GM19351 (cell line): ENCODE measurements at regions not wholly inside any gene's neighbourhood (a gene's known extent, or its start where the extent isn't known, plus 50 kb on each side); places are given as distances from the start of the nearest gene placed in this dataset.
"Not testable (repeated sequence)": the region's sequence is repeated elsewhere in the genome, so short reads cannot be mapped to it uniquely, and the experiment has no call there.

Experiments used
- ATAC-seq: cut with Tn5 transposase; IDR thresholded peaks from one replicate; pipeline ENCODE4 v1.9.1; 2021; ENCODE audit warnings: mild to moderate bottlenecking, moderate library complexity; ENCODE audit not compliant: unreplicated experiment

GRCh38 chr1:232322162-232322734 lies 307.7 kb downstream of the SIPA1L2 start:
- no peak for ATAC-seq

DNA sequence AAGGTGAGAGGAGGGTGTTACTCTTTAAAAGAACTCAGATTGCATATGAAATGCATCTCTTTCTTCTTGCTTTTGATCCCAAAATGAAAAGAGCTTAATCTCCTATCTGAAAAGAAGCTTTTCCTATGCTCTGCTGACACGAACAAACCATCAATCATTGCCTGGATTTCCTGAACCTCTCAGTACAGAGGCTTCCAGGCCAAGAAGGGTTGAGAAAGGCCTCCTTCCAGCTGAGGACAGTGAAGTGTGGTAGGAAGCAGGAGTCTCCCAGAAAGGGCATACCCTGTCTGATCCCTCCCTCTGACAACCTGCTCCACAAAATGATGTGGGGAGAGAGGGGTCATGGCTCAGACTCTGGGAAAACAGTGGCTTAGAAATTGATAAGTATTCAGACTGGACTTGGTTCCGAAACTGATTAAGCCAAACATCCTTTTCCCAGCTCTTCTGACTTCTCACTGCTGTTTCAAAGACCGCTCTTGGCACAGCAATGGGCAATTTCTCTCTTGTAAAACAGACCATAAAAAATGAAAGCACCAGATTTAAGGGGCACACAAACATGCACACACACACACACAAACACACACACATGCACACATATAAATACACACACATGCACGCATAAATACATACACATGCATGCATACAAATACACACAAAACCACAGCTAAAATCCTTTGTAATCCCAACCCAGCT lies 310.3 kb downstream of the SIPA1L2 start:
- no peak for ATAC-seq

GRCh38 chr1:232319072-232319471 lies 310.9 kb downstream of the SIPA1L2 start:
- no peak for ATAC-seq

DNA sequence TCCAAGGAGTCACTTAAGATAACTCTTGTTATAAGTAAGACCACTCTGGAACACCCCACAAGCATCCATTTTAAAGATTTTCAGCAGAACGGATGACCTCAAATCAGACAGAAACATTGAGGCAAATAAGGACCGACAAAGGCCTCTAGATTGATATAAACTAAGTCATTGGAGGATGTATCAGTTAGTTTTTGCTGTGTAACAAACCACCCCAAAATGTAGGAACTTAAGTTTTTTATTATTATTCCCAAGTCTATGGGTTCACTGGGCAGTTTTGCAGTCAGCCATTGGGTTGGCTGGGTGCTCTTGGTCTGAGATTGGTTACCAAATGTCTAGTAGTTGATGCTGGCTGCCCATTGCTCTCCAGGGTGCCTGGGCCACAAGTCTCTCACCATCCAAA lies 311.8 kb downstream of the SIPA1L2 start:
- no peak for ATAC-seq

GRCh38 chr1:232317350-232317749 lies 312.6 kb downstream of the SIPA1L2 start:
- ATAC-seq: no peak

- ATAC-seq: no peak
Observed at GRCh38 chr1:232316864-232317263, 313.1 kb downstream of the SIPA1L2 start.

- ATAC-seq: not testable (repeated sequence)
Observed at GRCh38 chr1:232313876-232314275, 316.1 kb downstream of the SIPA1L2 start.

- no peak for ATAC-seq
Observed at GRCh38 chr1:232310541-232310940, 319.4 kb downstream of the SIPA1L2 start.

GRCh38 chr1:232308616-232309015 lies 321.3 kb downstream of the SIPA1L2 start:
- no peak for ATAC-seq

GRCh38 chr1:232307296-232308017 lies 322.5 kb downstream of the SIPA1L2 start:
- no peak for ATAC-seq

GRCh38 chr1:232306269-232306961 lies 323.5 kb downstream of the SIPA1L2 start:
- ATAC-seq: no peak

DNA sequence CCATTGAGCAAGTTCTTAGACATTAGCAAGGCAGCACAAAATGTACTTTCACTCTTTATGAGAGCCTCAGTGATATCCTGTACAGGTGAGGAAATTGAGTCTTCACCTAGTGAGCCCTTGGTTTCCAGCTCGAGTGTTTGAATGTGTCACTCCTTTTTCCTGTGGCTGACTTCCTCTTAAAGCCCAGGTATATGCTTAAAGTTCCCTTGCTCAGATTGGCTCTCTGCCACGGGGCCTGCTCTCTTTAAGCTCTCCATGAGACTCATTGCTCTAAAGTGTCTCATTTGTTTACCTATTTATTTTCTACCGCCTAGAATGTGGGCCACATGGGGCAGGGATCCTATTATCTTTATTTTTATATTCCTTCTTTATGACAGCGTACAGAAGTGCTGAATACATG lies 324.9 kb downstream of the SIPA1L2 start:
- no peak for ATAC-seq

- no peak for ATAC-seq
Observed at GRCh38 chr1:232303222-232303620, 326.7 kb downstream of the SIPA1L2 start.

DNA sequence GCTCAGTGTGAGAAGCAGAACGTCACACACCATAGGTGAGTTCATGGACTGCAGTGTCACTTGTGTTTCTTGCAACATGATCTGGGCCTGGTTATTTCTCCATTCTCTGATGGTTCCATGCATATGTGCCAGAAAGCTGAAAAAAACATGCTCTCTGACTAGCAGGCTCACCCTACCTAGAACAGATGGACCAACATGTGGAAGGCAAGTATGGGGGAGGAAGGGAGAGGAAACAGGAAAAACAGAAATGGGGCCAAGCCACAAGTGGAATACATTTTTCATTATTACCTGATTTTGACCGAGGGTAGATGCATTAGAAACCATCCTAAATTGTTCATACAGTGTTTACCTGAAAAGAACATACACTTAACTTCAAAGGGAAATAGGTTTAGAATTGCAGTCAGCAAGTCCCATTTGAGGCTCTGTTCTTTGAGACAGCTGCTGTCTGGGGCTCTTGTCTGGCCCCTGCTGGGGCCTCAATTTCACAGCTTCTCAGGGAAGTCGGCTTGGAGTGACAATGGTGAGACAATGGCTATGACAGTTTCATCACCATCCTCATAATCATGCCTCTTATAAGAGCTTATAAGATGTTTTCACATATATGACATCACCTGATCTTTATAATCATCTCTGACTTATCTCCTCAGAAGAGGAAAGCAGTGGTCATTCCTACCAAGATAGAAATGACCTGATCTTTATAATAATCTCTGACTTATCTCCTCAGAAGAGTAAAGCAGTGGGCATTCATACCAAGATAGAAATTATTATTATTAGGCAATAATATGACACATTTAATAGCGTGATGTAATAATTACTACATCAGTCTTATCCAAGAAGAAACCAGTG lies 327.3 kb downstream of the SIPA1L2 start:
- no peak for ATAC-seq

- no peak for ATAC-seq
Observed at GRCh38 chr1:232301246-232301645, 328.7 kb downstream of the SIPA1L2 start.

- ATAC-seq: no peak
Observed at GRCh38 chr1:232300466-232300865, 329.5 kb downstream of the SIPA1L2 start.

GRCh38 chr1:232296461-232296860 lies 333.5 kb downstream of the SIPA1L2 start:
- ATAC-seq: no peak

GRCh38 chr1:232293361-232293760 lies 336.6 kb downstream of the SIPA1L2 start:
- ATAC-seq: no peak

GRCh38 chr1:232292818-232293217 lies 337.1 kb downstream of the SIPA1L2 start:
- ATAC-seq: no peak

DNA sequence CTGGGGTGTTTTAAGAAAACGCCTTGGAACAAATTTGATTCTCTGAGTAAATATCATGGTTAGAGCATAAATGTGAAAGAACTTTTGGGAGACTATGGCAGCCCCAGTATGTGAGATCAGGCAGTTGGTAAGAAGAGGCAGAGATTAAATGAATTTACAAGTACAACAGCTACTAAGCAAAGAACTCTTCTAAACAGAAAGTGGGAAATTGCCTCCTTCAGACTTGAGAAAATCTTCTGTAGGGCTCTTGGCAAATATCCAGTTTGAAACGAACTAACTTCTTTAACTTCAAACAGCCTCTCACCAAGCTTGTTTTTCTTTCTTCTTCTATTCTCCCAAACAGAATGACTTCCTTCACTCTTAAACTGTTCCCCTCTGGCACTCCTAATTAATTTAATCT lies 337.7 kb downstream of the SIPA1L2 start:
- ATAC-seq: no peak

GRCh38 chr1:232291681-232292080 lies 338.3 kb downstream of the SIPA1L2 start:
- ATAC-seq: no peak
